ENCODE measurements at regions not wholly inside any gene's neighbourhood (a gene's known extent, or its start where the extent isn't known, plus 50 kb on each side); places are given as distances from the start of the nearest gene placed in this dataset.

DNA sequence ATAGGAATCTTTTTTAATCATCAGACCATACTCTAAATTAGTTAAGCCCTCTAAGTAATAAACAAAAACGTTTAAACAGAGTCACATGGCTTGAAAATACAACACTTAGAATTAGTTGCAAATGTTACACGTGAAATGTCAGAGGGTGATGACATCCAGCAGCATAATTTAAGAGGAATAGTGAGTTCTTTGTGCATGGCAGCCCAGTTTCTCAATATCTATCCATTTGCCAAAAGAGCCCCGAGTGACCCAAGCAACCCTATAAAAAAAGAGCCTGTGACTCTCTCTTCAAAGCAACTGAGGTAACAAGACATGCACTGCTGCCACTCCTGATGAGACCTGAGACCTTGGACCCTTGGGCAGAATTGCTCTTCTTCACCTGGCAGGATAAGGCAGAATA, 96.9 kb upstream of the RASA1 start:
- TF ChIP-seq, protein P1, sequence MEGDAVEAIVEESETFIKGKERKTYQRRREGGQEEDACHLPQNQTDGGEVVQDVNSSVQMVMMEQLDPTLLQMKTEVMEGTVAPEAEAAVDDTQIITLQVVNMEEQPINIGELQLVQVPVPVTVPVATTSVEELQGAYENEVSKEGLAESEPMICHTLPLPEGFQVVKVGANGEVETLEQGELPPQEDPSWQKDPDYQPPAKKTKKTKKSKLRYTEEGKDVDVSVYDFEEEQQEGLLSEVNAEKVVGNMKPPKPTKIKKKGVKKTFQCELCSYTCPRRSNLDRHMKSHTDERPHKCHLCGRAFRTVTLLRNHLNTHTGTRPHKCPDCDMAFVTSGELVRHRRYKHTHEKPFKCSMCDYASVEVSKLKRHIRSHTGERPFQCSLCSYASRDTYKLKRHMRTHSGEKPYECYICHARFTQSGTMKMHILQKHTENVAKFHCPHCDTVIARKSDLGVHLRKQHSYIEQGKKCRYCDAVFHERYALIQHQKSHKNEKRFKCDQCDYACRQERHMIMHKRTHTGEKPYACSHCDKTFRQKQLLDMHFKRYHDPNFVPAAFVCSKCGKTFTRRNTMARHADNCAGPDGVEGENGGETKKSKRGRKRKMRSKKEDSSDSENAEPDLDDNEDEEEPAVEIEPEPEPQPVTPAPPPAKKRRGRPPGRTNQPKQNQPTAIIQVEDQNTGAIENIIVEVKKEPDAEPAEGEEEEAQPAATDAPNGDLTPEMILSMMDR (conservative IDR thresholded peaks at IDR 0.05 in 1 of 2, IDR thresholded peaks at IDR 0.05 in 1 of 2; ENCODE audit: low read depth in 1 of 2, low read length in 2 of 2) = no peak
- no peak for TF ChIP-seq EZH2 (IDR thresholded peaks at IDR 0.05; ENCODE audit: low read length, missing control alignments)
